HG02763 (cell line): ENCODE measurements at regions not wholly inside any gene's neighbourhood (a gene's known extent, or its start where the extent isn't known, plus 50 kb on each side); places are given as distances from the start of the nearest gene placed in this dataset.
"Not testable (repeated sequence)": the region's sequence is repeated elsewhere in the genome, so short reads cannot be mapped to it uniquely, and the experiment has no call there.

Source experiments
- ATAC-seq: cut with Tn5 transposase; IDR thresholded peaks from one replicate; pipeline ENCODE4 v1.9.1; 2021; ENCODE audit warnings: mild to moderate bottlenecking, moderate library complexity; ENCODE audit not compliant: unreplicated experiment

DNA sequence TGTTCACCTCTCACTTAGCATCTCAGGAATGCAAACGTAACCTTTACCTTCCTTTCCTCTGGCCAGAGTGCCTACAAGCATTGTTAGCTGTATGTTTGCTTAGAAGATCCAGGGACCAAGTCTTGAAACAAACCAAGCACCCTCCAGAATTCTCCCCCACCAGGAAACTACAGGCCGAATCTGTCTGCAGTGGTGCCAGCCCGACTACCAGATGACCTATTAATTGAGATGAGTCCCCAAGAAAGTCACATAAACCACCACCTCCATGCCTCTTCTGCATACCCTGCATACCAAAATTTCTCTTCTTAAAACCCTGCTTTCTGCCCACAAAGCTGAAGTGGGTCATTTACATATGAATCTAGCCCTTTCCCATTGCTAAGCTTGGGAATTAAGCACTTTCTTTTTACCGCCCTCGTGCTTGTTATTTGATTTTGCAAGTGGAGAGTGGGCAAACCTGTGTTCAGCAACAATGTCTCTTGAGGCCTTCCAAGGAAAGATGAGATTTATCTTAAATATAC, 1239.1 kb downstream of the CDH12 start:
- no peak for ATAC-seq

GRCh38 chr5:21603796-21604195, 1249.3 kb downstream of the CDH12 start:
- ATAC-seq: no peak

- no peak for ATAC-seq
Measured at GRCh38 chr5:21594566-21594965, 1258.6 kb downstream of the CDH12 start.

DNA sequence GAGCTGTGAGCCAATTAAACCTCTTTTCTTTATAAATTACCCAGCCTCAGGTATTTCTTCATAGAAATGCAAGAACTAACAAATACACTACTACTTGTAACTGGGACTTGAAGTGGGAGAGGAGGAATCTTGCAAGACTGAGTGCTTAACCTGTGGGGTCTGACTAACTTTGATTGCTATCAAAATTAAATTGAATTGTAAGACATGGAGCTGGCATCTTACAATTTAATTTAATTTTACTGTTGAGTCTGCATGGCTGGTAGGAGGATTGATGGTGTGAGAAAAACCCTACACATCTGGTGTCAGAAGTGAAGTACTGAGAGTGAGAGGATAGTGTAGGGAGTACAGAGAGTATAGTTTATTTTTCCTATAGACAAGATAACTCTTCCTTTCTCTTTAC, 1259.9 kb downstream of the CDH12 start:
- ATAC-seq: no peak

- no peak for ATAC-seq
Measured at GRCh38 chr5:21581508-21581907, 1271.6 kb downstream of the CDH12 start.

GRCh38 chr5:21574961-21575360, 1278.2 kb downstream of the CDH12 start:
- ATAC-seq: no peak

- ATAC-seq: no peak
Measured at GRCh38 chr5:21574438-21574837, 1278.7 kb downstream of the CDH12 start.

DNA sequence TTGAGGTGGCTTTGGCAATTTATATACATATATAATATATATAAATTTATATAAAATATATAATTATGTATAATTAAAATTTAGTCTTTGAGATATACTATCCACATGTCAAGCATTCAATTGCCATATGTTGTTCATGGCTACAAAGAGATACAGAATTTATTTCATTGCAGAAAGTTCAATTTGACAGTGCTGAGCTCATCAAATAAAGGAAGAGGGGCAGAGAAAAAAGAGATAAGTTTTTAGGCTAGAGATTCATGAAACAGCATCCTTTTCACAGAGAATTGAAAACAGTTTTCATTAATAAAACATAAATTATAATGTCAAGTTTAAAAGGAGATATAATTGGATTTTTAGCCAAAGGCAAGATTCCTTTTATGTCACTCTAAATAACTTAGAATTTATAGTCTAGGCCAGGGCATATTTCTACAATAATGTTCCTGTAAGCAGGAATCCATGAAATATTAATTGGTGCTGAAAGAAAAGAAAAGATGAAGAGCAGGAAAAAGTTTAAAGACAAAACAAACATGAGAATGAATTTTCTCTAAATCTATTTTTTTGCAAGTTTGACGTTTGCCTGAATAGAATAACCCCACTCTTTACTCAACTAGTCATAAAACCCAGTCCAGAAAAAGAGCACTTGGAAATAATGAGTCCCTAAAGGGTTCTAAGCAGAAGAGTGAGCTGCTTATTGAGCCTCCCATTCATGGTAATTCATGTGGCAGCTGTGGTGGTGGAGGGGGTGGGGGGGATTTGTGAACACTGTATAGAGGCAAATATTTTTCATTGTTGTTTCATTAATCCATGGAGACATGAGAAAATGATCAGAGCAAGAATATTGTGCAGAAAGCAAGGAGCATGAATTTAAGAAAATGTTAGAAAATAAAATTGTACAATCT, 1279.5 kb downstream of the CDH12 start:
- no peak for ATAC-seq

- not testable (repeated sequence) for ATAC-seq
Measured at GRCh38 chr5:21571196-21571595, 1281.9 kb downstream of the CDH12 start.

DNA sequence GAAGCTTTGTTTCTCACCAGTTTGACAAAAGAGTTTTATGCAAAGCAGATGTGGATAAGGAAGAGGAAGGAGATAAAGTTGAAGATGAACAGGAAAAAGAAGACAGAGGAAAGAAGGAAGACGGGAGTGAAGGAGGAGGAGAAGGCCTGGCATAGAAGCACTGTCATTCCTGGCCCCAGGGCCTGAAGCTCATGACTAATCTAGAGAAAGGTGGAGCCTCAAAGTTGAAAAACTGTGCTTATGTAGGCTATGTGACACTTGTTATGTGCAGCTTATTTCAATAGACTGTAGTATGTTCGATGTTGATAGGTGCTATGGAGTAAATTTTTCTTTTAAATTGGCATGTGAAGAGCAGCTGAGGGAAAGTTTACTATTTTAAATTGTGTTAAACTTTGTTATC, 1294.0 kb downstream of the CDH12 start:
- ATAC-seq: not testable (repeated sequence)

DNA sequence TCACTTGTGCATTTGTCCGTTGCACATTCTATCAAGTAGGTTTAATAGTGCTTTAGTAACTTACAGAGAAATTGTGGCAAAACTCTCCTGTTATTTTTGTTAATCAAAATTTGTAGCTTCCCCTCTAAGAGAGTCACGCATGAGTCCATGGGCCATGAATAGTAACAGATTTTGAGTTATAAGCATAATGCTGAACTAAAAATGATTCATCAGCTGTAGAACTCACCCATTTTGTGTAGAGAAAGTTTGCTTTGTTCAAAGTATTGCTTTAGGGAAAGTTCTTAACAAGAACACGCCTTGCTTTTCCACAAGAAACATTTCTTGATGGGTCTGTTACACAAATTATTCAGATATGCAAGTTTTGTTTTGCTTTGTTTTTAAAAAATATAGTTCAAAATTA, 1300.9 kb downstream of the CDH12 start:
- ATAC-seq: not testable (repeated sequence)

GRCh38 chr5:21550916-21551315, 1302.2 kb downstream of the CDH12 start:
- ATAC-seq: not testable (repeated sequence)

- ATAC-seq: not testable (repeated sequence)
Measured at GRCh38 chr5:21547656-21548055, 1305.5 kb downstream of the CDH12 start.

GRCh38 chr5:21535114-21535513, 1318.0 kb downstream of the CDH12 start:
- not testable (repeated sequence) for ATAC-seq

- not testable (repeated sequence) for ATAC-seq
Measured at GRCh38 chr5:21521157-21521556, 1332.0 kb downstream of the CDH12 start.

- not testable (repeated sequence) for ATAC-seq
Measured at GRCh38 chr5:21496926-21497325, 1356.2 kb downstream of the CDH12 start.

DNA sequence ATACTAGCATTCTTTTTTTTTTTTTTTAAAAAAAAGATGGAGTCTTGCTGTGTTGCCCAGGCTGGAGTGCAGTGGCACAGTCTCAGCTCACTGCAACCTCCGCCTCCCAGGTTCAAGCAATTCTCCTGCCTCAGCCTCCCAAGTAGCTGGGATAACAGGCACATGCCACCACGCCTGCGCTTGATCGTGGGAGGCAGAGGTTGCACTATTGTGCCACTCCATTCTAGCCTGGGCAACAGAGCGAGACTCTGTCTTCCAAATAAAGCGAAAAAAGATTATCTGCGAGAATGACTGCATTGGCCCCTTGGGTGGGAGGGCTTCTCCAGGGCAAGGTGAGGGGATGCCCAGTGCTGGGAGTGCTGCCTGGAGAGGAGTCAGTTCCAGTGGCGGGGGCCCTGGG, 1357.1 kb downstream of the CDH12 start:
- not testable (repeated sequence) for ATAC-seq

DNA sequence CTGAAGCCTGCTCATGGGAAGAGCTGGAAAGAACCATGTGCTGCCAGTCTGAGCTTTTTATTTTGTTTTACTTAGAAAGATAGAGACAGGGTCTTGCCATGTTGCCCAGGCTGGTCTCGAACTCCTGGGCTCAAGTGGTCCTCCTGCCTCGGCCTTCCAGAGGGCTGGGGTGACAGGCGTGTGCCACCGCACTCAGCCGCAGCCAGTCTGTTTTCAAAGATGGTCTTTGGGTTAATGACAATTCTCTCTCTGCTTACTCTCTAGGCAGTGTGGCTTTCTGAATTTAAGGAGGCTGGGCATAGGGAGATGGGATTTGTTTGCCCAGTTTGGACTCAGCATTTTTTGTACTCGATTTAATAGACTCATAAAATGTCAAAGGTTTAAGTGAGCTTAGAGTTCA, 1357.9 kb downstream of the CDH12 start:
- not testable (repeated sequence) for ATAC-seq

GRCh38 chr5:21494033-21494432, 1359.1 kb downstream of the CDH12 start:
- not testable (repeated sequence) for ATAC-seq

DNA sequence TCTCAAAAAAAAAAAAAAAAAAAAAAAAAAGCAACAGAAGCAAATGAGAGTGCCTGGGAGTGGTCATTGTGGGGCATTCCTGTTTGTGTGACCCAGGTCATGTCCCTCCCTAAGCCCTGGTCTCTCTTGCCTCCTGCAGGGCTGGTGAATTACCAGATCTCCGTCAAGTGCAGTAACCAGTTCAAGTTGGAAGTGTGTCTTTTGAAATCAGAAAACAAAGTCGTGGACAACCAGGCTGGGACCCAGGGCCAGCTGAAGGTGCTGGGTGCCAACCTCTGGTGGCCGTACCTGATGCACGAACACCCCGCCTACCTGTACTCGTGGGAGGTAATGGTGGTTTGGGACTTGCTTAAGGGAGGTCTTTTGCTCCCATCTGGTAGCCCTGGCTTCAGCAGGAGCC, 1362.0 kb downstream of the CDH12 start:
- ATAC-seq: not testable (repeated sequence)

DNA sequence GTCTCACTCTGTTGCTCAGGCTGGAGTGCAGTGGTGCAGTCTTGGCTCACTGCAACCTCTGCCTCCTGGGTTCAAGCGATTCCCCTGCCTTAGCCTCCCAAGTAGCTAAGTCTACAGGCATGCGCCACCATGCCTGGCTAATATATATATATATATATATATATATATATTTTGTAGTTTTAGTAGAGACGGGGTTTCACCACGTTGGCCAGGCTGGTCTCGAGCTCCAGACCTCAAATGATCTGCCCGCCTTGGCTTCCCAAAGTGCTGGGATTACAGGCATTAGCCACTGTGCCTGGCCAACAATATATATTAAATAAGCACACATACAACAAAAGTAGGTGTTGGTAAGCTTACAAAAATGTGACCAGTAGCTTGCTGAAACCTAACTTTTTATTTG, 1364.3 kb downstream of the CDH12 start:
- not testable (repeated sequence) for ATAC-seq

DNA sequence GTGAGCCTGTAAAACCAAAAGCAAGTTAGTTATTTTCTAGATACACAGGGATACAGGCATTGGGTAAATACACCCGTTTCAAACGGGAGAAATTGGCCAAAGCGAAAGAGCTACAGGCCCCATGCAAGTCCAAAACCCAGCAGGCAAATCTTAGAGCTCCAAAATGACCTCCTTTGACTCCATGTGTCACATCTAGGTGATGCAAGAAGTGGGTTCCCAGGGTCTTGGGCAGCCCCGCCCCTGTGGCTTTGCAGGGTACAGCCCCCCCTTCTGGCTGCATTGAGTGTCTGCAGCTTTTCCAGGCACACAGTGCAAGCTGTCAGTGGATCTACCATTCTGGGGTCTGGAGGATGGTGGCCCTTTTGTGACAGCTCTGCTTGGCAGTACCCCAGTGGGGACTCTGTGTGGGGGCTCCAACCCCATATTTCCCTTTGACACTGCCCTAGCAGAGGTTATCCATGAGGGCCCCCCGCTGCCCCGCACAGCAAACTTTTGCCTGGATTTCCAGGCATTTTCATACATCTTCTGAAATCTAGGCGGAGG, 1367.6 kb downstream of the CDH12 start:
- not testable (repeated sequence) for ATAC-seq
